OCI-LY1 (cell line): ENCODE measurements at regions not wholly inside any gene's neighbourhood (a gene's known extent, or its start where the extent isn't known, plus 50 kb on each side); places are given as distances from the start of the nearest gene placed in this dataset.

ENCODE experiments used
- H2AFZ ChIP-seq: fragments of 200-600 bp; sonication (generic), shearing (Covaris generic); 2 replicates; pipeline ENCODE4 v1.6.0; 2014; ENCODE audit warnings: antibody characterized with exemption, mild to moderate bottlenecking, low read length
- H3F3A ChIP-seq: fragments of 200-600 bp; sonication (generic), shearing (Covaris generic); 2 replicates; pipeline ENCODE4 v1.6.0; 2014; ENCODE audit warnings: mild to moderate bottlenecking, antibody characterized with exemption, low read length, moderate library complexity; ENCODE audit not compliant: insufficient read depth
- H3K27ac ChIP-seq: fragments of 200-600 bp; sonication (generic); 2 replicates; pipeline ENCODE4 v1.5.1; 2014; ENCODE audit warnings: low read length, mixed run types, mild to moderate bottlenecking, low read depth; ENCODE audit not compliant: poor library complexity, severe bottlenecking
- H3K27me3 ChIP-seq: fragments of 200-600 bp; sonication (generic); 2 replicates; pipeline ENCODE4 v1.6.0; 2014; ENCODE audit warnings: antibody characterized with exemption, mild to moderate bottlenecking, low read length, moderate library complexity; ENCODE audit not compliant: insufficient read depth
- H3K36me3 ChIP-seq: fragments of 200-600 bp; sonication (generic); 2 replicates; pipeline ENCODE4 v1.6.1; 2014; ENCODE audit warnings: mild to moderate bottlenecking, antibody characterized with exemption, low read length, moderate library complexity, mixed read lengths; ENCODE audit not compliant: insufficient read depth
- H3K4me1 ChIP-seq: fragments of 200-600 bp; sonication (generic); 2 replicates; pipeline ENCODE4 v1.5.1; 2014; ENCODE audit warnings: mild to moderate bottlenecking, low read length, moderate library complexity; ENCODE audit not compliant: insufficient read depth, severe bottlenecking
- H3K4me2 ChIP-seq: fragments of 200-600 bp; sonication (generic), shearing (Covaris generic); 2 replicates; pipeline ENCODE4 v1.6.1; 2014; ENCODE audit warnings: low read length
- H3K4me3 ChIP-seq: fragments of 200-600 bp; sonication (generic); 2 replicates; pipeline ENCODE4 v1.5.1; 2014; ENCODE audit warnings: low read length, low read depth, mild to moderate bottlenecking, mixed read lengths; ENCODE audit not compliant: poor library complexity, severe bottlenecking
- H3K79me2 ChIP-seq: fragments of 200-600 bp; shearing (Covaris generic); 2 replicates; pipeline ENCODE4 v1.6.1; 2016; ENCODE audit warnings: mixed run types, low read length, mixed read lengths; ENCODE audit not compliant: insufficient read depth
- H3K9ac ChIP-seq: fragments of 200-600 bp; sonication (generic), shearing (Covaris generic); 2 replicates; pipeline ENCODE4 v1.6.1; 2014; ENCODE audit warnings: mild to moderate bottlenecking, low read length, mixed read lengths
- H3K9me2 ChIP-seq: fragments of 200-600 bp; sonication (generic), shearing (Covaris generic); 2 replicates; pipeline ENCODE4 v1.6.1; 2014; ENCODE audit warnings: low read depth, mild to moderate bottlenecking, low read length, mixed read lengths
- H3K9me3 ChIP-seq: fragments of 200-600 bp; shearing (Covaris generic); 2 replicates; pipeline ENCODE4 v1.6.1; 2014; ENCODE audit warnings: low read length, mixed read lengths
- H4K20me1 ChIP-seq: fragments of 200-600 bp; sonication (generic), shearing (Covaris generic); 2 replicates; pipeline ENCODE4 v1.6.0; 2016; ENCODE audit warnings: mild to moderate bottlenecking, low read length; ENCODE audit not compliant: insufficient read depth
- EZH2 ChIP-seq: fragments of 200-600 bp; sonication (generic), shearing (Covaris generic); IDR thresholded peaks from 2 replicates; pipeline ENCODE4 v1.8.0; 2017; ENCODE audit warnings: borderline replicate concordance, mixed run types, mild to moderate bottlenecking, antibody characterized with exemption, low read length, moderate library complexity, mixed read lengths
- TF ChIP-seq, protein P1 (sequence below): fragments of 200-600 bp; sonication (generic), shearing (Covaris generic); IDR thresholded peaks from 2 replicates; pipeline ENCODE4 v1.5.1; 2017; ENCODE audit warnings: mild to moderate bottlenecking, antibody characterized with exemption, low read length, moderate library complexity, mixed read lengths

DNA sequence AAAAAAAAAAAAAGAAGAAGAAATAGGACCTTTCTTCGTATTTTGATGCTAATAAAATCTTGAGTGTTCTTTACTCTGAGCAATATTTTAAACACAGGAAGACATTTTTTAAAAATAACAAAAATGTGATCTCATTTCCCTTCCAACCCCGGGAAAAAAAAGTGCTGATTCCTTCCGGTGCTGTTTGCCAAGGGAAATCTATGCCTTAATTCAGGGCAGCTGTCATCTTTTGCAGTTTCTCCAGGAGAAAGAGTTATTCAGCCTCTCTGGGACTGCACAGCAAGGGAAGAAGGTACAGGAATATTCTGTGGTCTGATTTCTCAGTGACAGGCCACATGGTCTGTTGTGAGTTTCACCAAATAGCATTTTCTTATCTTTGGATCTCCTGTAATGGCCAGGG, 291.9 kb upstream of the IRX1 start:
- no peaks in the 10 kb centered on the region for H3K4me1 ChIP-seq
- H3K27ac ChIP-seq = no peak overlapping the region
- no peaks in the 10 kb centered on the region for H4K20me1 ChIP-seq
- TF ChIP-seq, protein P1, sequence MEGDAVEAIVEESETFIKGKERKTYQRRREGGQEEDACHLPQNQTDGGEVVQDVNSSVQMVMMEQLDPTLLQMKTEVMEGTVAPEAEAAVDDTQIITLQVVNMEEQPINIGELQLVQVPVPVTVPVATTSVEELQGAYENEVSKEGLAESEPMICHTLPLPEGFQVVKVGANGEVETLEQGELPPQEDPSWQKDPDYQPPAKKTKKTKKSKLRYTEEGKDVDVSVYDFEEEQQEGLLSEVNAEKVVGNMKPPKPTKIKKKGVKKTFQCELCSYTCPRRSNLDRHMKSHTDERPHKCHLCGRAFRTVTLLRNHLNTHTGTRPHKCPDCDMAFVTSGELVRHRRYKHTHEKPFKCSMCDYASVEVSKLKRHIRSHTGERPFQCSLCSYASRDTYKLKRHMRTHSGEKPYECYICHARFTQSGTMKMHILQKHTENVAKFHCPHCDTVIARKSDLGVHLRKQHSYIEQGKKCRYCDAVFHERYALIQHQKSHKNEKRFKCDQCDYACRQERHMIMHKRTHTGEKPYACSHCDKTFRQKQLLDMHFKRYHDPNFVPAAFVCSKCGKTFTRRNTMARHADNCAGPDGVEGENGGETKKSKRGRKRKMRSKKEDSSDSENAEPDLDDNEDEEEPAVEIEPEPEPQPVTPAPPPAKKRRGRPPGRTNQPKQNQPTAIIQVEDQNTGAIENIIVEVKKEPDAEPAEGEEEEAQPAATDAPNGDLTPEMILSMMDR = no peak
- no peak for TF ChIP-seq EZH2
- H3K4me2 ChIP-seq = no peak overlapping the region
- no peaks in the 10 kb centered on the region for H3K9me2 ChIP-seq
- H3K36me3 ChIP-seq = no peaks in the 10 kb centered on the region
- no peak overlapping the region for H2AFZ ChIP-seq
- H3K9ac ChIP-seq = no peak overlapping the region
- H3F3A ChIP-seq = no peaks in the 10 kb centered on the region
- no peaks in the 10 kb centered on the region for H3K79me2 ChIP-seq
- H3K4me3 ChIP-seq = no peak overlapping the region
- H3K9me3 ChIP-seq = no peaks in the 10 kb centered on the region
- H3K27me3 ChIP-seq = no peaks in the 10 kb centered on the region; the same call in 1 of the 2 replicates

DNA sequence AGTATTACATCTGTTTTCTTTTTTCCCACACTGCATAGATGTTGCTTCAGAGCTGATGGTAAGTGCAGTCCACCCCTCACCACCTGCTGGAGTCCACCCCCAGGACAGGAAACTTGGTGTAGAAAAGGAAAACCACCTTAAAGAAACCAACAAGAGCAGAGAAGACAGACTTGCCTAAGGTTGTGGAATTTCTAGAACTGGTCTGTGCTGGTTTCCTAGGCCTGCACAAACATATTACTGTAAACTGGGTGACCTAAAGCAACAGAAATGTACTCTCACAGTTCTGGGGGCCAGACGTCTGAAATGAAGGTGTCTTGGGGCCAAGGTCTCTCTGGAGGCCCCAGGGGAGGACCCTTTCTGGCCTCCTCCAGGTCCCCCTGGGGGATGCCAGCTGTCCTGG, 293.4 kb upstream of the IRX1 start:
- H3K4me3 ChIP-seq = no peak overlapping the region
- H3K27ac ChIP-seq = no peak overlapping the region
- H3K9me3 ChIP-seq = no peaks in the 10 kb centered on the region
- no peaks in the 10 kb centered on the region for H4K20me1 ChIP-seq
- H3K4me1 ChIP-seq = no peaks in the 10 kb centered on the region
- TF ChIP-seq EZH2 = no peak
- TF ChIP-seq, protein P1 = no peak
- no peak overlapping the region for H3K4me2 ChIP-seq
- H3F3A ChIP-seq = no peaks in the 10 kb centered on the region
- H2AFZ ChIP-seq = no peak overlapping the region
- H3K79me2 ChIP-seq = no peaks in the 10 kb centered on the region
- no peaks in the 10 kb centered on the region for H3K9me2 ChIP-seq
- no peaks in the 10 kb centered on the region; the same call in 1 of the 2 replicates for H3K27me3 ChIP-seq
- no peak overlapping the region for H3K9ac ChIP-seq
- no peaks in the 10 kb centered on the region for H3K36me3 ChIP-seq

DNA sequence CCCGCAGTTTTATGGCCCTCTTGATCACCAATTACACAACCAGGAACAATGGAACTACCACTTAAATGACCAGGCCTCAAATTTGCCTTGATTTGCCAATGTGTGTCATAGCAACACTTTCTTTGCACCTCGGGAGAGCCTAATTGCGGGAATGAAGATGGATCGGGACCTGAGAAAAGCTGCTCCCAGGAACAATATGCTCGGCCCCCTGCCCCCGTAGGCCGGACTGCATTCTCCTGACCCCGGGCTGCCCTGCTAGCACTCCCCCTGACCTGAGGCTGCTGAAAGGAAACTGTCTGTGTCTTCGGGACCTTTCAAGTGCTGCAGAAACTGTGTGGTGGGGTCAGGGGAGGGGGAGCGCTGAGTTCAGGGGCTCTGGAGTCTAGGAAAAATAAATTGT, 294.3 kb upstream of the IRX1 start:
- Histone ChIP-seq H3K9ac (no peak overlapping the region), H4K20me1 (no peaks in the 10 kb centered on the region), H3K4me1 (no peaks in the 10 kb centered on the region), H3K27ac (no peak overlapping the region), H3F3A (no peaks in the 10 kb centered on the region), H3K9me2 (no peaks in the 10 kb centered on the region), H3K79me2 (no peaks in the 10 kb centered on the region), H2AFZ (no peak overlapping the region), H3K27me3 (no peaks in the 10 kb centered on the region; the same call in 1 of the 2 replicates), H3K4me3 (no peak overlapping the region), H3K4me2 (no peak overlapping the region), H3K9me3 (no peaks in the 10 kb centered on the region), H3K36me3 (no peaks in the 10 kb centered on the region)
- TF ChIP-seq, protein P1 = no peak
- TF ChIP-seq EZH2 = no peak
